ENCODE measurements at regions not wholly inside any gene's neighbourhood (a gene's known extent, or its start where the extent isn't known, plus 50 kb on each side); places are given as distances from the start of the nearest gene placed in this dataset.

GRCh38 chr1:79852004-79852403 lies 845.5 kb upstream of the ADGRL4 start:
- WGBS: 73% methylated on average over 3 of the region's 3 CpGs
- H3K27ac ChIP-seq (ENCODE audit: low read depth in 1 of 2, low read length in 2 of 2): no peak overlapping the region
- H3K9ac ChIP-seq (ENCODE audit: low read depth in 1 of 2, low read length in 2 of 2): no peak overlapping the region
- no peaks in the 10 kb centered on the region for H3K4me1 ChIP-seq (ENCODE audit: control insufficient read depth in 4 of 4, insufficient read depth in 4 of 4, low read length in 3 of 4)
- no peaks in the 10 kb centered on the region for H3K36me3 ChIP-seq (ENCODE audit: control insufficient read depth in 4 of 4, insufficient read depth in 3 of 4, low read depth in 1 of 4, low read length in 3 of 4)
- no peak for DNase-seq (ENCODE audit: low spot score)
- TF ChIP-seq RXRA (IDR thresholded peaks at IDR 0.05) (no peak), JUND (IDR thresholded peaks at IDR 0.05) (no peak), GABPA (IDR thresholded peaks at IDR 0.05 in 1 of 2, conservative IDR thresholded peaks at IDR 0.05 in 1 of 2) (no peak), HNF4G (IDR thresholded peaks at IDR 0.05) (no peak), FOXA1 (IDR thresholded peaks at IDR 0.05) (no peak), FOXA2 (IDR thresholded peaks at IDR 0.05) (no peak), MAX (IDR thresholded peaks at IDR 0.05) (no peak), EGR1 (IDR thresholded peaks at IDR 0.05; ENCODE audit: low read depth in 2 of 2) (no peak), CTCF (IDR thresholded peaks at IDR 0.05; ENCODE audit: low read depth, low read length, missing input control) (no peak)
- H3K4me3 ChIP-seq (ENCODE audit: low read depth in 1 of 3, low read length in 3 of 3): no peak overlapping the region
- H3K27me3 ChIP-seq (ENCODE audit: control insufficient read depth in 4 of 4, insufficient read depth in 4 of 4, low read length in 3 of 4): no peaks in the 10 kb centered on the region
- no peaks in the 10 kb centered on the region for H3K9me3 ChIP-seq (ENCODE audit: control insufficient read depth in 4 of 4, low read length in 3 of 4)

- H3K27ac ChIP-seq (ENCODE audit: low read depth in 1 of 2, low read length in 2 of 2): no peak overlapping the region
- no peak overlapping the region for H3K4me3 ChIP-seq (ENCODE audit: low read depth in 1 of 3, low read length in 3 of 3)
- DNase-seq (ENCODE audit: low spot score): no peak
- no peaks in the 10 kb centered on the region for H3K9me3 ChIP-seq (ENCODE audit: control insufficient read depth in 4 of 4, low read length in 3 of 4)
- WGBS: 92% methylated on average over 1 of the region's 1 CpG
- no peaks in the 10 kb centered on the region for H3K36me3 ChIP-seq (ENCODE audit: control insufficient read depth in 4 of 4, insufficient read depth in 3 of 4, low read depth in 1 of 4, low read length in 3 of 4)
- H3K9ac ChIP-seq (ENCODE audit: low read depth in 1 of 2, low read length in 2 of 2): no peak overlapping the region
- TF ChIP-seq ZBTB33 (IDR thresholded peaks at IDR 0.05): no peak
- no peak for TF ChIP-seq JUND (IDR thresholded peaks at IDR 0.05)
- no peak for TF ChIP-seq TAF1 (conservative IDR thresholded peaks at IDR 0.05)
- TF ChIP-seq MAX (IDR thresholded peaks at IDR 0.05): no peak
- TF ChIP-seq CTCF (IDR thresholded peaks at IDR 0.05; ENCODE audit: low read depth, low read length, missing input control): no peak
- no peaks in the 10 kb centered on the region for H3K4me1 ChIP-seq (ENCODE audit: control insufficient read depth in 4 of 4, insufficient read depth in 4 of 4, low read length in 3 of 4)
- H3K27me3 ChIP-seq (ENCODE audit: control insufficient read depth in 4 of 4, insufficient read depth in 4 of 4, low read length in 3 of 4): no peaks in the 10 kb centered on the region
Observed at GRCh38 chr1:79849388-79849787, 842.9 kb upstream of the ADGRL4 start.

- Histone ChIP-seq H3K9ac (ENCODE audit: low read depth in 1 of 2, low read length in 2 of 2) (no peak overlapping the region), H3K36me3 (ENCODE audit: control insufficient read depth in 4 of 4, insufficient read depth in 3 of 4, low read depth in 1 of 4, low read length in 3 of 4) (no peaks in the 10 kb centered on the region), H3K27me3 (ENCODE audit: control insufficient read depth in 4 of 4, insufficient read depth in 4 of 4, low read length in 3 of 4) (no peaks in the 10 kb centered on the region)
- TF ChIP-seq FOXA2 (IDR thresholded peaks at IDR 0.05): no peak
- TF ChIP-seq MAX (IDR thresholded peaks at IDR 0.05): no peak
- TF ChIP-seq REST (IDR thresholded peaks at IDR 0.05): no peak
- no peak for TF ChIP-seq RXRA (IDR thresholded peaks at IDR 0.05)
- no peak for TF ChIP-seq ATF3 (IDR thresholded peaks at IDR 0.05)
- TF ChIP-seq FOXA1 (IDR thresholded peaks at IDR 0.05): no peak
- no peak for TF ChIP-seq GABPA (IDR thresholded peaks at IDR 0.05 in 1 of 2, conservative IDR thresholded peaks at IDR 0.05 in 1 of 2)
- TF ChIP-seq TAF1 (conservative IDR thresholded peaks at IDR 0.05): no peak
Observed at GRCh38 chr1:79848316-79848715, 841.8 kb upstream of the ADGRL4 start.

More at GRCh38 chr1:79848316-79848715, 841.8 kb upstream of the ADGRL4 start:
- DNase-seq (ENCODE audit: low spot score): no peak
- no peaks in the 10 kb centered on the region for H3K9me3 ChIP-seq (ENCODE audit: control insufficient read depth in 4 of 4, low read length in 3 of 4)
- no peaks in the 10 kb centered on the region for H3K4me1 ChIP-seq (ENCODE audit: control insufficient read depth in 4 of 4, insufficient read depth in 4 of 4, low read length in 3 of 4)
- H3K27ac ChIP-seq (ENCODE audit: low read depth in 1 of 2, low read length in 2 of 2): no peak overlapping the region
- H3K4me3 ChIP-seq (ENCODE audit: low read depth in 1 of 3, low read length in 3 of 3): no peak overlapping the region

Measured in liver (tissue), 8 donors.